Right ventricle myocardium inferior (tissue), 1 donor: ENCODE measurements at regions not wholly inside any gene's neighbourhood (a gene's known extent, or its start where the extent isn't known, plus 50 kb on each side); places are given as distances from the start of the nearest gene placed in this dataset.
"Not testable (repeated sequence)": the region's sequence is repeated elsewhere in the genome, so short reads cannot be mapped to it uniquely, and the experiment has no call there.

Experiments used
- ATAC-seq: fragments of 200-7000 bp; cut with Tn5 transposase; one replicate; pipeline ENCODE4 v1.9.1; 2020; ENCODE audit warnings: mild to moderate bottlenecking, moderate library complexity
- DNase-seq: peaks from one replicate; pipeline ENCODE4 v3.0.0; 2021; ENCODE audit errors: missing footprints
- intact Hi-C: fragments of 100-400 bp; cut with DNase I; formaldehyde crosslinking; loops from one replicate; pipeline ENCODE4 v1.11.0; 2022
- donor health status: DM: no; HTN: yes; CAD: no; lungs with severe emphysema.

DNA sequence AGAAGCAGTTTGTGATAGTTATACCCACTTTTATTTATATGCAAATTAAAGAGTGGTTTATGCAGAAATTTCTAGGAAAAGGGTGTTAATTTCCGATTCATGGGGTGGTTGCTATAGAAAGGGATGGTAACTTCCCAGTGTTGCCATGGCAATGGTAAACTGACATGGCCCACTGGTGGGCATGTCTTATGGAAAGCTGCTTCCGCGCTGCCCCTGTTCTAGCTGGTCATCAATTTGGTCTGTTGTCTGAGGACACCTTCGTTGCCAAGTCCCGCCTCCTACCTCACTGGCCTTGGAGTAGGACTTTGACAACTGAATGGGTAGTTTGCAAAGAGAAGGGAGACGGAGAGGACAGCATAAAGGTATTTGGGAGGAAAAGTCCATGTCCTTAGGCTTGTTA, 74.0 kb upstream of the SMIM23 start:
- ATAC-seq, result no peak
- no peak for DNase-seq
- intact Hi-C loops, result loop anchor here (2.0 kb wide), 1 partner anchor 25 kb away; no protein-coding TSS in a partner anchor

DNA sequence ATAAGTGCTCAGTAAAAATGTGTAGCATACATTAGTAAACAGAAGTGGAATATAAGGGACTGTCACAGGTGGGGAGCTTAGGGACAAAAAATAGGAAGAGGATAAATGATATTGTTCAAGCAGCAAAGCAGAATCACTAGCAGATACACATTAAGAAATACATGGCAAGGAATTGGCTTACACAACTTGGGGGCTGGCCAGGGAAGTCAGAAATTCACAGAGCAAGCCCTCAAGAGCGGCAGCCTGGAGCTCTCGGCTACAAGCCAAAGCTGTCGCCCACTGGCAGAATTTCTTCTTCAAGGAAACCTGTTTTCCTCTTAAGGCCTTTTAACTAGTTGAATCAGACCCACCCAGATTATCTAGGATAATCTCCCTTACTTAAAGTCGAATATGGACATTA, 73.0 kb upstream of the SMIM23 start:
- ATAC-seq, result no peak
- no peak for DNase-seq
- intact Hi-C loops, result no loop called here

DNA sequence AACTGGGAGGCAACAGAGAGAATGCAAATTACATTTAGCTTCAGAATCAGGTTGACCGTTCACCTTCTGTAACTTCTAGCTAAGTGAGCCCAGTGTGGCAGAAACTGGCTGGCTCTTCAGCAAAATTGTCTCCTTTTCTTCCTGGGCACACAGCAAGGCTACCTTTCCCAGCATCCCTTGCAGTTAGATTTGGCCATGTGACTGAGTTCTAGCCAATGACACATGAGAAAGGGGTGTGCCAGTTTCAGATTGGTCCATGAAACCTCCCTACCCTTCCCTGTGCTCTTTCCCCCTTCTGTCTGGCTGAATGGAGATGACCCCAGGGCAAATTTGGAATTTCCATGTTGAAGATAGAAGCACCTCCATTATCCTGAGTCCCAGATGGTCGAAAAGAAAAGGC, 72.5 kb upstream of the SMIM23 start:
- intact Hi-C loops, result no loop called here
- DNase-seq (no peak), ATAC-seq (no peak)

DNA sequence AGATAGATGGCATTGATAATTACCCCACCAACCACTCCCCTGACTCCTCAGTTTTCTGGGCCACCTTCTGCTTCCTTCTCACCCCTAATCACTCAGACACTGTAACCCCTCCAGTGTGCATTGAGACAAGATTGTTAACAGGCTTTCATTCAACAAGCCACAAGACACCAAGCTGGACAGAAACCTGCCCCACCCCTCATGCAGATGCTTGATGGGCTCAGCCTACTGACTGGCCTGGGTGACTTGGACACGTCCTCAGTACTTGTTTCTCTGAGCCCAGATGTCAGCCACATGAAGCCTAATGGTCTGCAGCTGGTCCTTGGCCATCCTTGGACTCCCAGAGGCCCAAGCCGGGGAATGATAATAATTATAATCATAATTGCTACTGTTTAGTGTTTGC, 71.4 kb upstream of the SMIM23 start:
- ATAC-seq (no peak), DNase-seq (no peak)
- intact Hi-C loops, result no loop called here

DNA sequence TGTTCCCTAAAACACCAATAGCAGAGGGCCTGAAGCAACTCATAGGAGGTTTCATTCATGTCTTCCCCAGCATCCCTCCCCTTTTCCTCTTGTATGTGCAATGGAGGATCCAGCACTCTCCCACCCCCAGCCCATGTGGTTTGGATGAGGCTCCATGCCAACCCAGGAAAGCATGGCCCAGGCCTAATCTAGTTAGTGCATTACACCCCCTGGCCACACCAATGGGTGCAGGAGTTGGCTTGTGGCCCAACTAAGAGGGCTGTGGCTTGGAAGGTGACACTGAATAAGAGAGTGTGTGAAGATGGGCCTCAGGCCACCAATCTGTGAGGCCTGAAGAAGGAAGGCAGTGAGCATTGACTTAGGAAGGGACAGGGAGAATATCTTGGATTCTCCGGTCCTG, 70.8 kb upstream of the SMIM23 start:
- ATAC-seq (no peak), DNase-seq (no peak)
- intact Hi-C loops, result no loop called here

DNA sequence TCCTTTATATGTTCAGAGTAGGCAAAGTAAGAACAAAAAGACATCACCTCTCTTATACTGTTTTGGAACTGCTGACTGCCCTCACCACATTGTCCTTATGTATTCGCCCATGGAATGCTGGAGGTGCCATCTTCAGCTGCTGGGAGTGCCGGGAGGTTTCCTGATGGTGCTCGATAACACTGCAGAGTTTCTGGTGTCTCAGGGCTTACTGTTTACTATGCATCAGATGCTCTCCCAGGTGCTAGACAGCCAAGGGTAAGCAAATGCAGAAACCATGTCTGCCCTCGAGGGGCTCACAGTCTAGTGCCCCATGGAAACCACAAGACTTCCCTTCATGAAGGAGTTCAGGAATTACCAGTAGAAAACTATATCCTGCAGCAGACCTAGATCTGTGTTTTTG, 70.1 kb upstream of the SMIM23 start:
- DNase-seq, result no peak
- ATAC-seq, result no peak
- intact Hi-C loops, result no loop called here

DNA sequence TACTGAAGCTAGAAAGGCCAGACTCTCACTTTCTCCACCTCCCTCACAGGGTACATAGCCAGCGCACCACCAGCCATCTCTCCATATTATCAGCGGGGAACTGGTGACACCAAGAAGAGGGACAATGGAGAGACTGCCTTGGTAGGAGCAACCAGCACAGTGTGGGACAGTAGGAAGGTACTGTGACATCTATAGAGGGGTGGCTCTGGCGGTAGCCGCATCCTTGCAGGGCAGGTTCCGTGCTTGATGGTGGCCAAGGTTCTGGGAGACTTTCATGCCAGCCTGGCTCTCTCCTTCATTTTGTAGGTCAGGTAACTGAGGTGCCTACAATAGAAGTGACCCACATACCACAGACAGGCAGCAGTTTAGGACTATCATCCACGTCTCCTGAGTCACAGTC, 65.5 kb upstream of the SMIM23 start:
- intact Hi-C loops, result no loop called here
- ATAC-seq (no peak), DNase-seq (no peak)

DNA sequence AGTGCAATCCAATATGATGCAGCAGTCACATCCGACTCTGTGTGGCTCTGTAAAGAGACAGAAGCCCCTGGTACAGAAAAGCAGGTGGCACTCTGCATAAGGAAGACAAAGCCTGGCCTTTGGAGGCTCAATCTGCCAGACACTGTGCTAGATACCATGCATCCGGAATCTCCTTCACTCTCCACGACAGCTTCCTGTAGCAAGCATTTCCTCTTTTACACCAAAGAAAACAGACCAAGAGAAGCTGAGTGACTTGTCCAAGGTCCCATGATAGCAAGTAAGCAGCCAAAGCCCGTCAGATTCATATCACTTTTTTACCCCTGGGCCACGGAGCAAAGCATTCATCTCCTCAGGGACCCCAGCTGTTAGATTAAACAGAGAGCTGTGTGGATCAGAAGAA, 64.2 kb upstream of the SMIM23 start:
- ATAC-seq (no peak), DNase-seq (no peak)
- intact Hi-C loops, result no loop called here

DNA sequence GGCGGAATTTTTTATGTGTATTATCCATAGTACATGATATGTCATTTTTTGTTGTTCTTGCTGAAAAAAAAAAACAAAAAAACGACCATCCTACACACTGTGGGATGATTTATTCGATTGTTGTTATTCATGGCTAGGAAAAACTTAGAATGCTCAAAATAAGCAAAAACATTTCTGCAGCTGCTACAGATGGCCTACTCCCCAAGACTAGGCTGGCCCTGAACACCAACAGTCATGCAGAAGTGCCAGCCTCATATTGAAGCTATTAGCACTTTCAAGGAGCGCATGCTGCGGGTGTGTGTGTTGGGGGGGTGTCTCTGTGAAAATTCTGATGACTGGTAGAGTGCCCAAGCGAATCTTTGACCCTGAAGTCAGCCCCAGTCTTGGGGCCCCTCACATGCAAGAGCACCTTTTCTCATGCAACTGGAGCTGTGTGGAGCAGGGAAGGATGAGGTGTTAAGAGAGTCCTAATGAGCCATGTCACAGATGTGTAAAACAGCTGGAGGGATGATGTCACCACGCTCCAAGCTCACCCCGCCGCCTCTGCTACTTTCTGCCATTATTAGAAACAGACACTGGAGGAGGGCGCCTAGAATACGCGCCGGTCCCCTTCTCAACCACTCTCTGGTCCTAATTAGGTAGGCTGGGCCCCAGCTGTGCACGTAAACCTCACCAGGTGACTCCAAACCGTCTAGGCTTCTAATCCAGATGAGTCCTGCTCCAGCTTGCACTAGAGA, 61.0 kb upstream of the SMIM23 start:
- intact Hi-C loops, result no loop called here
- ATAC-seq, result peak; percentile 34
- no peak for DNase-seq

DNA sequence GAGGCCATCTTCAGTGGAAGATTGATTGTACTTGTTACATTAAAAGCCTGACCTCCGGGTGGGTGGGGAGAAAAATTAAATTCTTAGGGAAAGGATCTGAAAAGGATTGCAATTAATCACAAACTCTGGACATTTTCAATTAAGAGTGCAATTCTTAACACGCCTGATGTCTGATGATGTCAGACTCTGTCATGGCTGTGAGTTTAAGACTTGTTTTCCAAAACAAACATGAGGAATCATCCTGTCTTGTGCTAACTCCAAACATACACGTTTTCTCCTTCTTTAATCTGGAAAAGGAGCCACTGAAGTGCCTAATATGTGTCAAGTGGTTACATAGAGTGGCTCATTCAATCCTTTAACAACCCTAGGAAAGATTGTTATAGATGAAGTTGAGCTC, 60.4 kb upstream of the SMIM23 start:
- intact Hi-C loops, result no loop called here
- no peak for ATAC-seq

DNA sequence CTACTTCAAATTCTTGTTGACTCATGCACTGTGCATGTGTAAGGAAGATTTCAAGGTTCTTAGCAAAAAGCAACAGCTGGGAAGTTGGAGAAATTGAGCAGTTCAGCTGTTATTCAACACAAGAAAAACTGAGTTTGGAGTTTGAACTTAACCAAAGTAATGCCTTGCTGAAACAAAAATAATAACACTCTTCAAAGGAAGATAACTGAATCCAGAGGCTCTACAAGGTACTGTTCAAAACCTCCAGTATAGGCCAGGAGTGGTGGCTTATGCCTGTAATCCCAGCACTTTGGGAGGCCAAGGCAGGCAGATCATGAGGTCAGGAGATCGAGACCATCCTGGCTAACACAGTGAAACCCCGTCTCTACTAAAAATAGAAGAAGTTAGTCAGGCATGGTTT, 58.8 kb upstream of the SMIM23 start:
- DNase-seq, ATAC-seq, intact Hi-C loops: not testable (repeated sequence)

More for the DNA sequence above, 60.4 kb upstream of the SMIM23 start:
- DNase-seq, result no peak

DNA sequence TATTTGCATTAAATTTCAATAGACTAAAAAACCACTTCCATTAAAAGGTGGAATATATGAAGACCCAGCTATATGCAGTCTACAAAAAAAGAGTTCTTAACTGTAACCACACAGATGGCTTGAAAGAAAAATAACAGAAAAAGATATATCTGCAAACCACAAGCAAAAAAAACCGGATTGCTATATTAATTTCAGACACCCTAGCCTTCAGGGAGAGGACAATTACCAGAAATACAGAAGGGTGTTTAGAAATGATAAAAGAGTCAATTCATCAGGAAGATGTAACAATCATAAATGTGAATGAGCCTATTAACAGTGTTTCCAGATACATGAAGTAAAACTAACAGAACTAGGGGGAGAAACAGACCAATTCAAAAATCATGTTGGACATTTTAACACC, 56.9 kb upstream of the SMIM23 start:
- DNase-seq, result no peak
- intact Hi-C loops, result no loop called here
- no peak for ATAC-seq
